HG02759 (cell line): ENCODE measurements at regions not wholly inside any gene's neighbourhood (a gene's known extent, or its start where the extent isn't known, plus 50 kb on each side); places are given as distances from the start of the nearest gene placed in this dataset.

Experiments
- ATAC-seq: cut with Tn5 transposase; IDR thresholded peaks from one replicate; pipeline ENCODE4 v1.9.1; 2021; ENCODE audit warnings: mild to moderate bottlenecking, moderate library complexity; ENCODE audit not compliant: unreplicated experiment

DNA sequence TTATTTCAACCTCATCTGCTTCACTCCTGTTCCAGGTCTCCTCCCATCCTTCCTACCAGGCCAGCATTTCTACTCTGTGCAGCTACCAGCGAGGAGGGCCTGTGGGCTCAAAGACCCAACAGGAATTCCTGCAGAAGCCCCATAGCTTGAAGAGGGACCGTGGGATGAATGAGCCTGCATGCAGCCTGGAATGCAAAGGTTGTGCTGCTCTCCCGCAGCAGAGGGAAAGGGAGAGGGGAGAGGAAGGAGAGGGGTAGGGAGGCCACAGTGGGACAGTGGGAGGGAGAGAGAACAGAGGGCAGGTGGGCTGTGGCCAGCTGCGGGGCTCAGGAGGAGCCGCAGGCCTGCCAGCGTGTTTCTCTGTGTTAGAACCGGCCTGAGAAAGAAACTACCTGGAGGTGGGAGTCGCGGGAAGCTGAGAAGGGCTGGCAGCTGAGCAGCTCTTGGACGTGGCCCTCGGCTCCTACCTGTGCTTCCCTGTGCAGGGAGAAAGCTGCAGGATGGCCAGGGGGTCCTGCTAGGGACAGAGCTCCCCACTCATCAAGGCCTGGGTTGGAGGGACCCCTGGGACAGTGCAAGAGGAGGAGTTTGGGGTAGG, 66.1 kb upstream of the MLN start:
- no peak for ATAC-seq

DNA sequence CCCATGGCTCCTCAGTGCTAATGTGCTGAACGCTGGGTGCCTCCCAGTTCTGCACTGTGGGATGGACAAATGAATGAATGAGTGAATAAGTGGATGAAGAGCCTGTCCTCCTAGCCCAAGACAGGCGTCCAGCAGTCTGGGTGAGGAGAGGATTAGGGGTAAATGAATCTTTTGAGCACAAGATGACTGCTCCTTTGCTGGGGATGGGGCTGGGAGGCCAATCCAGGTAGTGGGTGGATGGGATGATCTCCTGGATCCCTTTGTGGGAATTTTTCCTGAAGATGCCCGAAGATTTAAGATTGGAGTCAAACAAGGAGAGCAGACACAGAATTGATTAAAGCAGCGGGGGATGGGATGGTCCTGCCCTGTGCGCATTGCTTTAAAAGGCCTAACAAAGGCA, 65.3 kb upstream of the MLN start:
- no peak for ATAC-seq

DNA sequence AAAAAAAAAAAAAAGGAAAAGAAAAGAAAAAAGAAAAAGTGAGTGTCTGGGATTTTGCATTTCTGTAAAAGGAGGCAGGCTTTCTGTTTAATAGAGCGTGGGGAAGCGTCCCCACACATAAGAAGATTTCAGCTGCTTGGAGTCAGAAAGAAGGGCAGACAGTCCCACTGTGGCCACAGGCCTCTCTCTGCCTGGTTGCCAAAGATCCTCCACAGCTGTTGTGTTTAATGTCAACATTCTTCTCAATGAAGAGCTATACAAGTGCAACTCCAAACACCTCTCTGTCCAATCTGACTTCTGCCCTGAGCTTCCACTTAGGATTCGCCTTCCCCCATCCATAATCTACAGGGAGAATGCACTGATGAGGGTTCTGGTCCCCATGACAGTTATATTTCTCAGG, 64.3 kb upstream of the MLN start:
- no peak for ATAC-seq

DNA sequence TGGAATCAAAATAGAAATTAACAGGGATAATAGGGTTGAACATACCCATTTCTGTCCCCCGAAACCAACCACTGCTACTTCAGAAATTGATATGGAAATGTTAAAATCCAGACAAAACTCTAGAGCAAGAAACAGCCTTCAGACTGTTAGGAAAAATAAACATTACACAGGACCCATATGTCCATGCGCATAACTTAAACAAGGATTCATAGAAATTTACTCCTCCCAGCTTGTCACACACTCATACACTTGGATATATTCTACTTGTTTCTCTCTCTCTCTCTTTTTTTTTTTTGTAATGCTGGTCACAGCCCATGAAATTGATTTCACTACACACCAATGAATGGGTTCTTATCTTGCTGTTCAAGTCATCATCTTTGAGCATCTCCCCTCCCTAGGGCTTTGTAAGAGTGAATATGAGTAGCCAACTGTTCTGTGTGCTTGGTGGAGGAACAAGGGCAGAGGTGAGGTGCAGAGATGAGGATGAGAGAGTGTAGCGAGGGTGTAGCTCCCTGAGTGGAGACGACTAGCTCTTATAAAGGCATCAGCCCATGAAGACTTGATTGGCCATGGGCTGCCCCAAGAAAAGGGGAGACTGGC, 61.8 kb upstream of the MLN start:
- no peak for ATAC-seq

- ATAC-seq: no peak
Observed at GRCh38 chr6:33863723-33864440, 60.1 kb upstream of the MLN start.

- ATAC-seq: no peak
Observed at GRCh38 chr6:33863084-33863483, 59.3 kb upstream of the MLN start.

GRCh38 chr6:33862536-33862935, 58.7 kb upstream of the MLN start:
- ATAC-seq: no peak

- ATAC-seq: no peak
Observed at GRCh38 chr6:33861722-33862121, 57.9 kb upstream of the MLN start.

GRCh38 chr6:33860706-33861474, 57.1 kb upstream of the MLN start:
- no peak for ATAC-seq

DNA sequence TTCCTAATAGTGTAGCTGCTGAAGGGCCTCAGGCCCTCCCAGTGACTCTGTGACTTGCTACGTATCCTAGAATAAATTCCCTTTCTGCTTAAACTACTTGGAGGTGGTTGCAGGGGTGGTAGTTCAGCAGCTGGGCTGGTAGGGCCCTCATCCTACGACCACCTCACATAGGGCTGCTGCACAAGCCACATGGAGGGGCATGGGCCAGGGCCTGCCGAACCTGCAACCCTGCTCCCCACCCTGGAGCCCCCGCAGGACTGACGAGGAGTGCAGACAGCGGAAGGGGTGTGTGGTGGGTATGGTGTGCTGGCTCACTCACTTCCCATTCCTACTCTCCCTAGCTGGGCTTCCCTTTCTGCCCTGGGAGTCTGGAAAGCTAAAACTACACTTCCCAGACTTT, 56.2 kb upstream of the MLN start:
- no peak for ATAC-seq

GRCh38 chr6:33858804-33859505, 55.2 kb upstream of the MLN start:
- no peak for ATAC-seq

DNA sequence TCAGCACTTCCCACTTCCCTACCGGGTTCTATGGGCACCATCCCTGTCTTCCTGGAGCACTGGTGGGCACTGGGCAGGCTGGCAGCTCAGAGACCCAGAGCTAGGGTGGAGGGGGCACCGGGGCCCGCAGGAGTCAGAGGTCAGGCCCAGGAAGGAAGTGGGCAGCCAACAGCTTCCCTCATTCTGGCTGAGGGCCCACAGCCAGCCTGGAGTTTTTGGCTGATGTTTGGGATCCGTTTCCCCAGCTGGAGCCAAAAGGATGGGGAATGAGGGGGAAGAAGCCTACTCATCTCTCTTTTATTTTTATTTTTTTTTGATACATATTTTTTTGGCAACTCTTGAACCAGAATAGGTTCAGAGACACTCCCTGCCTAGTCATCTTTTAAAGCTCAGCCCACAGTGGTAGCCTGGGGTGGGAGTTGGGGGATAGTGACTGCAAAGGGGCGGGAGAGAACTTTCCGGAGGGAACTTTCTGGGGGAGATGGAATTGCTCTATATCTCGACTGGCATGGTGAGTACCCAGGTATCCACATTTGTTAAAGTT, 54.2 kb upstream of the MLN start:
- no peak for ATAC-seq

DNA sequence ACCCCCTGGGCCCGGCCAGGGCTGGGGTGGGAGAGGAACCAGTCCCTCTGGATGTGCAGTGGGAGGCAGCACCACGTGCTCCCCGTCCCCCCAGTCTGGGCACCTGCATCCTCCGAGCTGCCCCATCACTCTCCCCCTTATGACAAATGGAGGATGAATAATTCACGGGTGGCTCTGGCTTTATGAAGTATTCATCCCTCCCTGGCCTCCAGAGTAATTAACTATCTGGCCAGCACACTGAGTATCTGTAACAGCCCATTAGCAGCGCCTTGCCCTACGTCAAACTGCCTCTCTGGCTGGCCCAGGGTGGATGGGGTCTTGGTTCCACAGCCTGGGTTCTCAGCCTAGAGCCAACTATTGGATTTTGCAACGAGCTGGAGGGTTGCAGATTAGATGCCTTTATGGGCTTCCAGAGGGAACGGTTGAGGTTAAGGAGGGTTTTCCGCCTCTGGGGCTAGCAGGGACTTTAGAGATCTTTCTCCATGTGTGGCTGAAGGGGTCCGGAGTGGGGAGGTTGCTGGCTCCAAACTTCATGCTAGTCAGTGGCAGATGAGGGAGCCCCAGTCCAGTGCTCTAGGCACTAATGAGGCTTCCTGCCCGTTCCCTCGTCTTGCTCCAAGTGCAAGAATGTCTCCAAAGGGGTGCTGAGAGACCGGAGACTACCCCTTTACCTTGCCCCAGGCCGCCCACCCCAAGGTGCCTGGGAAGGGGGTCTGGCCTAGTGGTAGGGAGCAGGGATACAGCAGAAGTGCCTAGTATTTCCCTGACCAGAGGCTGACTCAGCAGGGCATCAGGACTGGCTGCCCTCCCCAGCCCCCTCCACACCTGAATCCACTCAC, 53.5 kb upstream of the MLN start:
- ATAC-seq: no peak

DNA sequence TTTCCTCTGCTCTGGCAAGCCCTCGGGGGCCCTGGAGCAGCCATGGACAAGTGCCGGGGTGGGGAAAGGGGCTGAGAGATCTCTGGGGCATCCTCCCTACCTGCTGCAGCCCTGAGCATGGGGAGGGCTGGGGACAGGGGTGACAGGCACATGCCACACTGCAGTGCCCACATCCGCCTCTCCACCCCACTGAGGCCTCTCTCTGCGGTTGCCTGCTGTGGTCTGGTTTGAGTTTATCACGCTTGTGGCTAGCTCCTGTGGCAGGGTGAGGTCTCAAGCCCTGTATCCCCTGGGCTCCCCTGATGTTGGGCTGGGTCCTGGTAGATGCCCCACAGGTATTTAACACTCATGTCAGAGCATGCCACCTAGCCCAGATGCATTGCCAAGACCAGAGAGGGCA, 52.9 kb upstream of the MLN start:
- peak; percentile 73 for ATAC-seq

- no peak for ATAC-seq
Observed at GRCh38 chr6:33856031-33856590, 52.3 kb upstream of the MLN start.

- ATAC-seq: no peak
Observed at GRCh38 chr6:33854572-33855030, 50.8 kb upstream of the MLN start.

DNA sequence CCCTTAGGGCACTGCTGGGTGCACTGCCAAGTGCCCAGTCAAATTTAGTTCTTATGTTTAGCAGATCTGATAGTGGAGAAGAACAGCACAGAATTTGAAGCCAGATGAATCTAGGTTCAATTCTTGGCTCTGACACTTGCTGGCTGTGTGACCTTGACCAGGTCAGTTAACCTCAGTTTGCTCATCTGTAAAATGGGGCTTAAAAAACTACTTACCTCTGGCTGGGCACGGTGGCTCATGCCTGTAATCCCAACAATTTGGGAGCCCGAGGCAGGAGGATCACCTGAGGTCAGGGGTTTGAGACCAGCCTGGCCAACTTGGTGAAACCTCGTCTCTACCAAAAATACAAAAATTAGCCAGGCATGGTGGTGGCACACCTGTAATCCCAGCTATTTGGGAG, 49.9 kb upstream of the MLN start:
- ATAC-seq: no peak
